ENCODE measurements at regions not wholly inside any gene's neighbourhood (a gene's known extent, or its start where the extent isn't known, plus 50 kb on each side); places are given as distances from the start of the nearest gene placed in this dataset.
"Not testable (repeated sequence)": the region's sequence is repeated elsewhere in the genome, so short reads cannot be mapped to it uniquely, and the experiment has no call there.

- not testable (repeated sequence) for TF ChIP-seq CTCF (conservative IDR thresholded peaks at IDR 0.05; ENCODE audit: low read length); EZH2phosphoT487 (IDR thresholded peaks at IDR 0.05; ENCODE audit: borderline replicate concordance)
Observed at GRCh38 chr20:47907951-47908350, 122.7 kb upstream of the SULF2 start.
